ENCODE measurements at regions not wholly inside any gene's neighbourhood (a gene's known extent, or its start where the extent isn't known, plus 50 kb on each side); places are given as distances from the start of the nearest gene placed in this dataset.

GRCh38 chr6:16849280-16849987 is 88.2 kb upstream of the ATXN1 start:
- ATAC-seq (ENCODE audit: low FRiP score) (peak; percentile 33), DNase-seq (no peak)
- intact Hi-C loops (cut with DNase I) = no loop called here
- no peaks in the 10 kb centered on the region for H3K36me3 ChIP-seq (ENCODE audit: control insufficient read depth in 1 of 2, insufficient read depth in 2 of 2, low read length in 1 of 2)
- 51 to 59% methylated on average over 11 of the region's 11 CpGs for WGBS, 2 donors
- no peaks in the 10 kb centered on the region for H3K27me3 ChIP-seq (ENCODE audit: control insufficient read depth in 1 of 2, insufficient read depth in 2 of 2, low read length in 1 of 2)
- H3K4me3 ChIP-seq (ENCODE audit: low read length in 2 of 2) = no peak overlapping the region
- no peak overlapping the region for H3K27ac ChIP-seq (ENCODE audit: low read depth in 1 of 2, low read length in 2 of 2)
- H3K4me1 ChIP-seq (ENCODE audit: control insufficient read depth in 1 of 2, insufficient read depth in 2 of 2, low read length in 2 of 2) = peaks cover 0 to 2% of the 10 kb centered on the region in 2 donors
- H3K9me3 ChIP-seq (ENCODE audit: control insufficient read depth, low read length) = no peaks in the 10 kb centered on the region

DNA sequence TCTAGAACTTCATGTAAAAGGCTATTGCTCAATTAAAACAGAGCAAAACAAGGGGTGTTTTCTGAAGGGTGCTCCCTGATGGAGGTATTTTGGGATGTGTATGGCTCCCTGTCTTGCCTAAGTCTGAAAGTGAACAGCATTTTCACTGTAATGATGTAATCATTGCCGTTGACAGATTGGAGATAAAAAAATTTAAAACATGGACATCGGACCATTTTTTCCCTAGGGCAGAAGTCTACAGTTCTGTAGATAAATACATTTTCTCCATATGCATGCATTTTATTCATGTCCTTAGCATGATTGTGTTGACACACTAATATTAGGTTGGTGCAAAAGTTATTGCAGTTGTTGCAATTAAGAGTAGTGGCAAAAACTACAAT is 85.1 kb upstream of the ATXN1 start:
- no peak overlapping the region for H3K4me3 ChIP-seq (ENCODE audit: low read length in 2 of 2)
- no peaks in the 10 kb centered on the region for H3K36me3 ChIP-seq (ENCODE audit: control insufficient read depth in 1 of 2, insufficient read depth in 2 of 2, low read length in 1 of 2)
- H3K9me3 ChIP-seq (ENCODE audit: control insufficient read depth, low read length) = no peaks in the 10 kb centered on the region
- peaks cover 0 to 2% of the 10 kb centered on the region in 2 donors for H3K4me1 ChIP-seq (ENCODE audit: control insufficient read depth in 1 of 2, insufficient read depth in 2 of 2, low read length in 2 of 2)
- DNase-seq (no peak), ATAC-seq (ENCODE audit: low FRiP score) (no peak)
- no peaks in the 10 kb centered on the region for H3K27me3 ChIP-seq (ENCODE audit: control insufficient read depth in 1 of 2, insufficient read depth in 2 of 2, low read length in 1 of 2)
- intact Hi-C loops (cut with DNase I) = no loop called here
- 70% methylated on average over 2 of the region's 2 CpGs for WGBS, 2 donors
- H3K27ac ChIP-seq (ENCODE audit: low read depth in 1 of 2, low read length in 2 of 2) = no peak overlapping the region

DNA sequence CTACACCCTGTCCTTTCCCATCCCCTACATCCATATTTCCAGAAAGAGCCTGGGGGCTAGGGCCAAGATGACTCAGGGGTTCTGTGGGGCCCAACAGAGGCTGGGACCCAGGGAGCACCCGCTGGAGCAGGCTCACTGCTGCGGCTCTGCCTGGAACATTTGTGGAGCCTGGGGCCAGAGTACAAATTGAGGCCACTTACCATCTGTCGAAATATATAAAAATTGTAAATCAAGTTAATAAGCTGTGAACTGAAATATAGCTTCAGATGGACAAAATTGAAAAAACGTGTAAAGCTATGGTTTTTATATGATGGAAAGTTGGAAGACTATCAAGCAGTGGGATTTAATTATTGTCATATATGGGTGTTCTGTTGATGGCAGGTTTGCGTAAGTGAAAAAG is 82.9 kb upstream of the ATXN1 start:
- Histone ChIP-seq H3K4me1 (ENCODE audit: control insufficient read depth in 1 of 2, insufficient read depth in 2 of 2, low read length in 2 of 2) (peaks cover 0 to under 1% of the 10 kb centered on the region in 2 donors), H3K36me3 (ENCODE audit: control insufficient read depth in 1 of 2, insufficient read depth in 2 of 2, low read length in 1 of 2) (no peaks in the 10 kb centered on the region), H3K27ac (ENCODE audit: low read depth in 1 of 2, low read length in 2 of 2) (no peak overlapping the region), H3K9me3 (ENCODE audit: control insufficient read depth, low read length) (no peaks in the 10 kb centered on the region), H3K4me3 (ENCODE audit: low read length in 2 of 2) (no peak overlapping the region), H3K27me3 (ENCODE audit: control insufficient read depth in 1 of 2, insufficient read depth in 2 of 2, low read length in 1 of 2) (no peaks in the 10 kb centered on the region)
- DNase-seq (no peak), ATAC-seq (ENCODE audit: low FRiP score) (no peak)
- intact Hi-C loops (cut with DNase I) = no loop called here
- 80 to 90% methylated on average over 5 of the region's 5 CpGs for WGBS, 2 donors

DNA sequence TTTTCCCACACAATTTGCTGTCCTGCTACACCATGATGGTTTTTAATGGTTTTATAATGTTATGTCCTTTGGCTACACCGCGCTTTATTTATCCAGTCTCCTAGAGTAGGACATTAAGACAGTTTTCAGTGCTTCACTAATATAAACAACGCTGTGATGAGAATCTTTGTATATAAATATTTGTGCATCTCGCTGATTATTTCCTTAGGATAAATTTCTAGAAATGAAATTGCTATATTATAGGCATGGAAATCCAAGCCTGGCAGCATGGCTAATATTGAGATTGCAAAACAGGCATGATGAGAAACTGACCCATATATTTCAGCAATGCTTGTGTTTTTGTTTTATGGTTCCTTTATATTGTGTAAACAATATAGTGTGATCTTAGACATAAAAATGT is 81.4 kb upstream of the ATXN1 start:
- no peaks in the 10 kb centered on the region for H3K36me3 ChIP-seq (ENCODE audit: control insufficient read depth in 1 of 2, insufficient read depth in 2 of 2, low read length in 1 of 2)
- H3K4me3 ChIP-seq (ENCODE audit: low read length in 2 of 2) = no peak overlapping the region
- intact Hi-C loops (cut with DNase I) = no loop called here
- no peaks in the 10 kb centered on the region for H3K4me1 ChIP-seq (ENCODE audit: control insufficient read depth in 1 of 2, insufficient read depth in 2 of 2, low read length in 2 of 2)
- DNase-seq (no peak), ATAC-seq (ENCODE audit: low FRiP score) (no peak)
- no peaks in the 10 kb centered on the region for H3K9me3 ChIP-seq (ENCODE audit: control insufficient read depth, low read length)
- H3K27me3 ChIP-seq (ENCODE audit: control insufficient read depth in 1 of 2, insufficient read depth in 2 of 2, low read length in 1 of 2) = no peaks in the 10 kb centered on the region
- 95% methylated on average over 4 of the region's 4 CpGs for WGBS, 2 donors
- H3K27ac ChIP-seq (ENCODE audit: low read depth in 1 of 2, low read length in 2 of 2) = no peak overlapping the region

- intact Hi-C loops (cut with DNase I) = no loop called here
- peaks cover 0 to 2% of the 10 kb centered on the region in 2 donors for H3K4me1 ChIP-seq (ENCODE audit: control insufficient read depth in 1 of 2, insufficient read depth in 2 of 2, low read length in 2 of 2)
- no peak for ATAC-seq (ENCODE audit: low FRiP score)
- no peak overlapping the region for H3K27ac ChIP-seq (ENCODE audit: low read depth in 1 of 2, low read length in 2 of 2)
- H3K27me3 ChIP-seq (ENCODE audit: control insufficient read depth in 1 of 2, insufficient read depth in 2 of 2, low read length in 1 of 2) = no peaks in the 10 kb centered on the region
- H3K9me3 ChIP-seq (ENCODE audit: control insufficient read depth, low read length) = no peaks in the 10 kb centered on the region
- DNase-seq = no peak
- 88 to 92% methylated on average over 7 of the region's 7 CpGs for WGBS, 2 donors
- no peak overlapping the region for H3K4me3 ChIP-seq (ENCODE audit: low read length in 2 of 2)
- H3K36me3 ChIP-seq (ENCODE audit: control insufficient read depth in 1 of 2, insufficient read depth in 2 of 2, low read length in 1 of 2) = no peaks in the 10 kb centered on the region
Observed at GRCh38 chr6:16841241-16841640, 80.0 kb upstream of the ATXN1 start.

DNA sequence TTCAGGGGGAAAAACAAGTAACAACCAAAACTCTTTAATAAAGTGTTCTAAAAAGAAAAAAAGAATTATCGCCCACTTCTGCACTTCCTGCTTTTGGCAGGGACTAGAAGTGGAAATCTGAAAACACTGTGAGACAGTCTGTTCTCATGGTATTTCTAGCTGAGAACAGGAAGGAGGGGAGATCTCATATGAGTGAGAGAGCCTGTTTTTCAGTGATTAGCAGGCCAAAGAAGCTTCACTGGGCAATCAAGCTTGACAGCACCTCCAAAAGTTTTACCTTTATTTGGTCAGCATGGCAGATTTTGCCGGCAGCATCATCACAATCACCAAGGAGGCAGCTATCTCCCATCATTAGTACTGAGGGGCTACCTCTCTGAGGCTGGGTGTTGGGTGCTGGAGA is 79.5 kb upstream of the ATXN1 start:
- ATAC-seq (ENCODE audit: low FRiP score) = no peak
- Histone ChIP-seq H3K27me3 (ENCODE audit: control insufficient read depth in 1 of 2, insufficient read depth in 2 of 2, low read length in 1 of 2) (no peaks in the 10 kb centered on the region), H3K9me3 (ENCODE audit: control insufficient read depth, low read length) (no peaks in the 10 kb centered on the region), H3K4me3 (ENCODE audit: low read length in 2 of 2) (no peak overlapping the region), H3K4me1 (ENCODE audit: control insufficient read depth in 1 of 2, insufficient read depth in 2 of 2, low read length in 2 of 2) (peaks cover 0 to 2% of the 10 kb centered on the region in 2 donors), H3K27ac (ENCODE audit: low read depth in 1 of 2, low read length in 2 of 2) (no peak overlapping the region), H3K36me3 (ENCODE audit: control insufficient read depth in 1 of 2, insufficient read depth in 2 of 2, low read length in 1 of 2) (no peaks in the 10 kb centered on the region)
- intact Hi-C loops (cut with DNase I) = no loop called here
- DNase-seq = no peak
- WGBS, 2 donors = 69 to 77% methylated on average over 2 of the region's 2 CpGs

DNA sequence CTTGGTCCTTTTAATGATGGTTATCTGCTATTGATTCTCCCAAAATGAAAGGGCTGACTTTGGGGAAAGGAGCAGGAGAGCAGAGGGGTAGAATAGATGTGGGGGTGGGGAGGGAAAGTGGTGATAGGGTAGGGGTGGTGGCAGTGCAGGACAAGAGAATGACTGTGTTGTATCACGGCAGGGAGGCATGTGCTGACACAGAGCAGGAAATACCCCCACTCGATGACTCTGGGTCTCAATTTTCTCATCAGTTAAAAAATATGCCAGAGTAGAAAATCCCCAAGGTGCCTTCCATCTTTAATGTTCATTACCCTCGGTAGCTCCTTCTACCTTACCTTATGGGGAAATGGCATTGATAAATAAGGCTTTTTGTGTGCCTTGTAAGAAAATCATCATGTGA is 79.0 kb upstream of the ATXN1 start:
- Histone ChIP-seq H3K36me3 (ENCODE audit: control insufficient read depth in 1 of 2, insufficient read depth in 2 of 2, low read length in 1 of 2) (no peaks in the 10 kb centered on the region), H3K9me3 (ENCODE audit: control insufficient read depth, low read length) (no peaks in the 10 kb centered on the region), H3K4me1 (ENCODE audit: control insufficient read depth in 1 of 2, insufficient read depth in 2 of 2, low read length in 2 of 2) (peaks cover 0 to 2% of the 10 kb centered on the region in 2 donors), H3K4me3 (ENCODE audit: low read length in 2 of 2) (no peak overlapping the region), H3K27me3 (ENCODE audit: control insufficient read depth in 1 of 2, insufficient read depth in 2 of 2, low read length in 1 of 2) (no peaks in the 10 kb centered on the region), H3K27ac (ENCODE audit: low read depth in 1 of 2, low read length in 2 of 2) (no peak overlapping the region)
- no peak for DNase-seq
- intact Hi-C loops (cut with DNase I) = no loop called here
- no peak for ATAC-seq (ENCODE audit: low FRiP score)
- WGBS, 2 donors = 63 to 67% methylated on average over 3 of the region's 3 CpGs

DNA sequence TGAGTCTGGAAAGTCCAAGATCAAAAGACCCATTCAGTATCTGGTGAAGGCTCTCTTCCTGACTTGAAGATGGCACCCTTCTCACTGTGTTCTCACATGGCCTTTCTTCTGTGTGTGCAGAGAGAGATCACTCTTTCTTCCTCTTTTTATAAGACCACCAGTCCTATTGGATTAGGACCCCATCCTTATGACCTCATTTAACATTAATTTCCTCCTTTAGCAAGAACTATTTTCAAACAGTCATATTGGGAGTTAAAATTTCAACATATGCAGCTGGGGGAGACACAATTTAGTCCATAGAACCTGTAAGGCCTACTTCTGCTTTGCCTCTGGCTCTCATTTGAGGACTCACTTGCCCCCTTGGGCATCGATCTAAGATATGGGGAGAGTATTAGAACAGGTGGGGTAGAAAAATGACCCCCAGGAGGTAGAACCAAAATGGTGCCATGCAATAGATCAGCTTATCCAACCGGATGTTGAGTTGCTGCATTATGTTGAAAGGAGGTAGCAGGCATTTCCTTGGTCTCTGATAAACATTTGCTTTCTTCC is 78.4 kb upstream of the ATXN1 start:
- H3K27me3 ChIP-seq (ENCODE audit: control insufficient read depth in 1 of 2, insufficient read depth in 2 of 2, low read length in 1 of 2) = no peaks in the 10 kb centered on the region
- H3K4me1 ChIP-seq (ENCODE audit: control insufficient read depth in 1 of 2, insufficient read depth in 2 of 2, low read length in 2 of 2) = peaks cover 0 to 2% of the 10 kb centered on the region in 2 donors
- 91 to 96% methylated on average over 2 of the region's 2 CpGs for WGBS, 2 donors
- H3K9me3 ChIP-seq (ENCODE audit: control insufficient read depth, low read length) = no peaks in the 10 kb centered on the region
- ATAC-seq (ENCODE audit: low FRiP score) (no peak), DNase-seq (no peak)
- no peak overlapping the region for H3K4me3 ChIP-seq (ENCODE audit: low read length in 2 of 2)
- H3K36me3 ChIP-seq (ENCODE audit: control insufficient read depth in 1 of 2, insufficient read depth in 2 of 2, low read length in 1 of 2) = no peaks in the 10 kb centered on the region
- no peak overlapping the region for H3K27ac ChIP-seq (ENCODE audit: low read depth in 1 of 2, low read length in 2 of 2)
- intact Hi-C loops (cut with DNase I) = no loop called here

DNA sequence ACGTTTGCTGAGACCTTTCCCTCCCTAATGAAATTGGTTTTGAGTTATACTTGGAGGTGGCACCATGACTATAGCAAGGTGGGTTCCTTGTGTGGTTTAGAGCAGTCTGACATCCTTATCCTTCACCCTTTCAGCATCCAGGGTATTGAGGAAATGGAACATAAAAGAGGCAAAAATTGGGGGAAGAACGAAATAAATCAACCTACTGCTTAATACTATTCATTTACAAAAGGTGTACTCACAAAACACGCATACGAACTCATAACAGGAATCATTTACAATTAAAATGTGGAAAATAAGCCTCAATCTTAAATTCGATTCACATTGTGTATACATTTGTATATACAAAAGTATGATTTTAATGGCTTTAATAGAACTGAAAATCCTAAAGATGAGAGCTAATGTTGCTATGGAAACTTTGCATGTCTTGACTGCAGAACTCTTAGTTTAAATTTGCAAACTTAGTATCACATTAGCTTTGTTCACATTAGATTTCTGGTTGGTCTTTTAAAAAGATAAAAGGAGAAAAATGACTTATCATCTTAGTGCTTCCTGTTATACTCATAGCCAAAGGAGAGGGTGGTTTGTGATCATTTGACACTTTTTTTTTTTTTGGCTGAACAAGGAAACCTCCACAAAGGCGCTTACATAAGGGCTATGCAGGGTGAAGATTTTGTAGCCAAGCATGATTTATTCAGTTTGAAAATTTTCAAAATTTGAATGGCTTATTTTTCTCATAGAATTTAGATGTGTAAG is 76.1 kb upstream of the ATXN1 start:
- WGBS, 2 donors = 86 to 88% methylated on average over 6 of the region's 6 CpGs
- Histone ChIP-seq H3K27ac (ENCODE audit: low read depth in 1 of 2, low read length in 2 of 2) (no peak overlapping the region), H3K4me3 (ENCODE audit: low read length in 2 of 2) (no peak overlapping the region), H3K36me3 (ENCODE audit: control insufficient read depth in 1 of 2, insufficient read depth in 2 of 2, low read length in 1 of 2) (no peaks in the 10 kb centered on the region), H3K27me3 (ENCODE audit: control insufficient read depth in 1 of 2, insufficient read depth in 2 of 2, low read length in 1 of 2) (no peaks in the 10 kb centered on the region), H3K4me1 (ENCODE audit: control insufficient read depth in 1 of 2, insufficient read depth in 2 of 2, low read length in 2 of 2) (peaks cover 0 to 2% of the 10 kb centered on the region in 2 donors), H3K9me3 (ENCODE audit: control insufficient read depth, low read length) (no peaks in the 10 kb centered on the region)
- DNase-seq (no peak), ATAC-seq (ENCODE audit: low FRiP score) (no peak)
- intact Hi-C loops (cut with DNase I) = no loop called here
